SK-N-SH treated with all-trans-retinoic acid at 6 μM for 48 hours (cell line): ENCODE measurements at regions not wholly inside any gene's neighbourhood (a gene's known extent, or its start where the extent isn't known, plus 50 kb on each side); places are given as distances from the start of the nearest gene placed in this dataset.

ENCODE experiments used
- ATAC-seq: fragments of 200-7000 bp; cut with Tn5 transposase; 3 replicates; pipeline ENCODE4 v1.9.1; 2020; ENCODE audit warnings: mild to moderate bottlenecking, moderate library complexity
- ARNTL ChIP-seq: fragments of 450-650 bp; formaldehyde crosslinking; IDR thresholded peaks from 2 replicates; pipeline ENCODE4 v1.5.0; 2020; ENCODE audit warnings: low read depth, mild to moderate bottlenecking, moderate library complexity, borderline replicate concordance
- CREB5 ChIP-seq: fragments of 250-450 bp; sonication (Bioruptor Pico); IDR thresholded peaks from 2 replicates; pipeline ENCODE4 v1.5.1; 2020; ENCODE audit warnings: low read depth, mild to moderate bottlenecking, moderate library complexity
- CSDC2 ChIP-seq: fragments of 250-450 bp; sonication (Bioruptor Pico); IDR thresholded peaks from 2 replicates; pipeline ENCODE4 v1.5.0; 2020; ENCODE audit warnings: mild to moderate bottlenecking, moderate library complexity
- ESRRG ChIP-seq: fragments of 250-450 bp; sonication (Bioruptor Pico); IDR thresholded peaks from 2 replicates; pipeline ENCODE4 v1.6.1; 2021; ENCODE audit warnings: mild to moderate bottlenecking
- GLIS3 ChIP-seq: fragments of 250-450 bp; sonication (Bioruptor Pico); IDR thresholded peaks from 2 replicates; pipeline ENCODE4 v1.5.0; 2020; ENCODE audit warnings: mild to moderate bottlenecking, moderate library complexity
- ISL1 ChIP-seq: fragments of 250-450 bp; sonication (Bioruptor Pico); IDR thresholded peaks from 2 replicates; pipeline ENCODE4 v2.1.2; 2022; ENCODE audit warnings: mild to moderate bottlenecking, moderate library complexity
- PATZ1 ChIP-seq: fragments of 250-450 bp; sonication (Bioruptor Pico); IDR thresholded peaks from 2 replicates; pipeline ENCODE4 v1.8.0; 2020; ENCODE audit warnings: mild to moderate bottlenecking, moderate library complexity, borderline replicate concordance
- POU6F1 ChIP-seq: fragments of 250-450 bp; sonication (Bioruptor Pico); IDR thresholded peaks from 2 replicates; pipeline ENCODE4 v1.8.0; 2021; ENCODE audit warnings: low read depth, mild to moderate bottlenecking, moderate library complexity, borderline replicate concordance
- PPARA ChIP-seq: fragments of 250-450 bp; sonication (Bioruptor Pico); IDR thresholded peaks from 2 replicates; pipeline ENCODE4 v1.5.0; 2020; ENCODE audit warnings: mild to moderate bottlenecking, borderline replicate concordance
- RARB ChIP-seq: fragments of 250-450 bp; sonication (Bioruptor Pico); IDR thresholded peaks from 2 replicates; pipeline ENCODE4 v1.8.0; 2021; ENCODE audit warnings: mild to moderate bottlenecking, moderate library complexity
- SNAI2 ChIP-seq: fragments of 250-450 bp; sonication (Bioruptor Pico); IDR thresholded peaks from 2 replicates; pipeline ENCODE4 v1.5.0; 2020; ENCODE audit warnings: mild to moderate bottlenecking, moderate library complexity
- TCF4 ChIP-seq: fragments of 250-450 bp; sonication (Bioruptor Pico); IDR thresholded peaks from 2 replicates; pipeline ENCODE4 v1.8.0; 2021; ENCODE audit warnings: mild to moderate bottlenecking, moderate library complexity, borderline replicate concordance
- TOX ChIP-seq: fragments of 250-450 bp; sonication (Bioruptor Pico); IDR thresholded peaks from 2 replicates; pipeline ENCODE4 v1.8.0; 2021; ENCODE audit warnings: mild to moderate bottlenecking, moderate library complexity, borderline replicate concordance
- ZC3H10 ChIP-seq: fragments of 250-450 bp; sonication (Bioruptor Pico); IDR thresholded peaks from 2 replicates; pipeline ENCODE4 v1.5.1; 2021; ENCODE audit warnings: mild to moderate bottlenecking, moderate library complexity
- ZFP3 ChIP-seq: fragments of 250-450 bp; sonication (Bioruptor Pico); IDR thresholded peaks from 2 replicates; pipeline ENCODE4 v1.5.0; 2020; ENCODE audit warnings: mild to moderate bottlenecking, moderate library complexity
- ZFP30 ChIP-seq: fragments of 450-650 bp; formaldehyde crosslinking; IDR thresholded peaks from 2 replicates; pipeline ENCODE4 v1.5.0; 2022; ENCODE audit warnings: mild to moderate bottlenecking, moderate library complexity
- ZNF565 ChIP-seq: fragments of 450-650 bp; formaldehyde crosslinking; conservative IDR thresholded peaks from 2 replicates; pipeline ENCODE4 v1.5.0; 2020; ENCODE audit warnings: low read depth, mild to moderate bottlenecking, moderate library complexity
- ZNF70 ChIP-seq: fragments of 450-650 bp; formaldehyde crosslinking; IDR thresholded peaks from 2 replicates; pipeline ENCODE4 v1.5.0; 2020; ENCODE audit warnings: mild to moderate bottlenecking, moderate library complexity
- ZNF8 ChIP-seq: fragments of 450-650 bp; formaldehyde crosslinking; IDR thresholded peaks from 2 replicates; pipeline ENCODE4 v1.5.0; 2020; ENCODE audit warnings: mild to moderate bottlenecking, moderate library complexity
- TF ChIP-seq, protein P1 (sequence below): fragments of 250-450 bp; sonication (Bioruptor Pico); IDR thresholded peaks from 2 replicates; pipeline ENCODE4 v1.5.0; 2020; ENCODE audit warnings: mild to moderate bottlenecking, moderate library complexity
- TF ChIP-seq, protein P2 (sequence below): fragments of 250-450 bp; sonication (Bioruptor Pico); IDR thresholded peaks from 2 replicates; pipeline ENCODE4 v1.5.1; 2021; ENCODE audit warnings: mild to moderate bottlenecking, moderate library complexity

DNA sequence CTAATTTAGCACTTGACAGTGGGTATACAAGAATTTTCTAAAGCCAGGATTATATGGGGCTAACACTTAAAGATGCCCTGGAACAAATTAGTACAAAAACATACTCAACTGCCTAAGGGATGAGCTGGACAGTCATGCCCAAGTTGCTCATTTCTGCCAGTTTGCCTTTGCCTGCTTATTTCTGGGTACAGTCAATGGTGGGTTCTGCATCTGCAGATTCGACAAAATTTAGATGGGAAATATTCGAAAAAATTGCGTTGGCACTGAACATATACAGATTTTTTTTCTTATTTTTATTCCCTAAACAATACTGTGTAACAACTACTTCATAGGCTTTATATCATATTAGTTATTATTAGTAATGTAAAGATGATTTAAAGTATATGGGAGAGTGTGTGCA lies 591.9 kb downstream of the EPM2A start:
- TF ChIP-seq ARNTL (CRISPR knock-in tag) (no peak), ZFP3 (CRISPR knock-in tag) (no peak), POU6F1 (CRISPR knock-in tag) (no peak), TCF4 (CRISPR knock-in tag) (no peak), ESRRG (no peak), ZNF8 (CRISPR knock-in tag) (no peak)
- TF ChIP-seq, protein P1, sequence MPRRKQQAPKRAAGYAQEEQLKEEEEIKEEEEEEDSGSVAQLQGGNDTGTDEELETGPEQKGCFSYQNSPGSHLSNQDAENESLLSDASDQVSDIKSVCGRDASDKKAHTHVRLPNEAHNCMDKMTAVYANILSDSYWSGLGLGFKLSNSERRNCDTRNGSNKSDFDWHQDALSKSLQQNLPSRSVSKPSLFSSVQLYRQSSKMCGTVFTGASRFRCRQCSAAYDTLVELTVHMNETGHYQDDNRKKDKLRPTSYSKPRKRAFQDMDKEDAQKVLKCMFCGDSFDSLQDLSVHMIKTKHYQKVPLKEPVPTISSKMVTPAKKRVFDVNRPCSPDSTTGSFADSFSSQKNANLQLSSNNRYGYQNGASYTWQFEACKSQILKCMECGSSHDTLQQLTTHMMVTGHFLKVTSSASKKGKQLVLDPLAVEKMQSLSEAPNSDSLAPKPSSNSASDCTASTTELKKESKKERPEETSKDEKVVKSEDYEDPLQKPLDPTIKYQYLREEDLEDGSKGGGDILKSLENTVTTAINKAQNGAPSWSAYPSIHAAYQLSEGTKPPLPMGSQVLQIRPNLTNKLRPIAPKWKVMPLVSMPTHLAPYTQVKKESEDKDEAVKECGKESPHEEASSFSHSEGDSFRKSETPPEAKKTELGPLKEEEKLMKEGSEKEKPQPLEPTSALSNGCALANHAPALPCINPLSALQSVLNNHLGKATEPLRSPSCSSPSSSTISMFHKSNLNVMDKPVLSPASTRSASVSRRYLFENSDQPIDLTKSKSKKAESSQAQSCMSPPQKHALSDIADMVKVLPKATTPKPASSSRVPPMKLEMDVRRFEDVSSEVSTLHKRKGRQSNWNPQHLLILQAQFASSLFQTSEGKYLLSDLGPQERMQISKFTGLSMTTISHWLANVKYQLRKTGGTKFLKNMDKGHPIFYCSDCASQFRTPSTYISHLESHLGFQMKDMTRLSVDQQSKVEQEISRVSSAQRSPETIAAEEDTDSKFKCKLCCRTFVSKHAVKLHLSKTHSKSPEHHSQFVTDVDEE (CRISPR knock-in tag), result no peak
- ATAC-seq, result no peak

GRCh38 chr6:145147559-145147958 lies 587.8 kb downstream of the EPM2A start:
- TF ChIP-seq, protein P2, sequence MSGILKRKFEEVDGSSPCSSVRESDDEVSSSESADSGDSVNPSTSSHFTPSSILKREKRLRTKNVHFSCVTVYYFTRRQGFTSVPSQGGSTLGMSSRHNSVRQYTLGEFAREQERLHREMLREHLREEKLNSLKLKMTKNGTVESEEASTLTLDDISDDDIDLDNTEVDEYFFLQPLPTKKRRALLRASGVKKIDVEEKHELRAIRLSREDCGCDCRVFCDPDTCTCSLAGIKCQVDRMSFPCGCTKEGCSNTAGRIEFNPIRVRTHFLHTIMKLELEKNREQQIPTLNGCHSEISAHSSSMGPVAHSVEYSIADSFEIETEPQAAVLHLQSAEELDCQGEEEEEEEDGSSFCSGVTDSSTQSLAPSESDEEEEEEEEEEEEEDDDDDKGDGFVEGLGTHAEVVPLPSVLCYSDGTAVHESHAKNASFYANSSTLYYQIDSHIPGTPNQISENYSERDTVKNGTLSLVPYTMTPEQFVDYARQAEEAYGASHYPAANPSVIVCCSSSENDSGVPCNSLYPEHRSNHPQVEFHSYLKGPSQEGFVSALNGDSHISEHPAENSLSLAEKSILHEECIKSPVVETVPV, result no peak
- no peak for TF ChIP-seq SNAI2 (CRISPR knock-in tag)
- no peak for TF ChIP-seq GLIS3
- TF ChIP-seq POU6F1 (CRISPR knock-in tag), result no peak
- no peak for TF ChIP-seq ZNF8 (CRISPR knock-in tag)
- TF ChIP-seq PATZ1 (CRISPR knock-in tag), result no peak
- TF ChIP-seq RARB (CRISPR knock-in tag), result no peak
- no peak for TF ChIP-seq ZFP30 (CRISPR knock-in tag)
- TF ChIP-seq PPARA (CRISPR knock-in tag), result no peak
- TF ChIP-seq TCF4 (CRISPR knock-in tag), result no peak
- no peak for TF ChIP-seq ZC3H10 (CRISPR knock-in tag)
- TF ChIP-seq CSDC2 (CRISPR knock-in tag), result no peak
- no peak for TF ChIP-seq ZNF565
- no peak for TF ChIP-seq TOX (CRISPR knock-in tag)
- no peak for ATAC-seq

GRCh38 chr6:145147981-145148749 lies 587.2 kb downstream of the EPM2A start:
- ATAC-seq, result peak; percentile 44; the same call in 2 of the 3 replicates
- TF ChIP-seq ARNTL (CRISPR knock-in tag) (no peak), ZC3H10 (CRISPR knock-in tag) (no peak), ZNF8 (CRISPR knock-in tag) (no peak), POU6F1 (CRISPR knock-in tag) (no peak), CREB5 (CRISPR knock-in tag) (no peak), ESRRG (no peak), ZNF70 (no peak), ISL1 (CRISPR knock-in tag) (no peak), TOX (CRISPR knock-in tag) (no peak), CSDC2 (CRISPR knock-in tag) (no peak)
- TF ChIP-seq, protein P1 (CRISPR knock-in tag), result no peak
